Neural progenitor cell (in vitro differentiated cells): ENCODE measurements at regions not wholly inside any gene's neighbourhood (a gene's known extent, or its start where the extent isn't known, plus 50 kb on each side); places are given as distances from the start of the nearest gene placed in this dataset.
A peak's percentile ranks its signal among the peaks of the same experiment; 100 is the strongest.

Experiments
- DNase-seq: peaks from one replicate; pipeline ENCODE4 v3.0.0-alpha.2; 2016; ENCODE audit warnings: low spot score
- H2AFZ ChIP-seq: fragments of 200-600 bp; sonication (generic); replicated peaks from 2 replicates; pipeline ENCODE4 v1.6.1; 2016; ENCODE audit warnings: antibody characterized with exemption
- H3F3A ChIP-seq: fragments of 200-600 bp; sonication (generic); 2 replicates; pipeline ENCODE4 v1.6.1; 2016; ENCODE audit warnings: antibody characterized with exemption, low read depth
- H3K27ac ChIP-seq: fragments of 200-600 bp; sonication (generic); 2 replicates; pipeline ENCODE4 v1.5.1; 2016; ENCODE audit warnings: mild to moderate bottlenecking
- H3K27me3 ChIP-seq: fragments of 200-600 bp; sonication (generic); 2 replicates; pipeline ENCODE4 v1.6.1; 2016; ENCODE audit warnings: mild to moderate bottlenecking, moderate library complexity
- H3K36me3 ChIP-seq: fragments of 200-600 bp; sonication (generic); 2 replicates; pipeline ENCODE4 v1.5.1; 2016
- H3K4me1 ChIP-seq: fragments of 200-600 bp; sonication (generic); 2 replicates; pipeline ENCODE4 v1.6.1; 2016; ENCODE audit warnings: mixed run types
- H3K4me2 ChIP-seq: fragments of 200-600 bp; sonication (generic); 2 replicates; pipeline ENCODE4 v1.6.1; 2016
- H3K4me3 ChIP-seq: fragments of 200-600 bp; sonication (generic); 2 replicates; pipeline ENCODE4 v1.5.1; 2016
- H3K79me2 ChIP-seq: fragments of 200-600 bp; sonication (generic); 2 replicates; pipeline ENCODE4 v1.6.1; 2016; ENCODE audit warnings: low read depth
- H3K9ac ChIP-seq: fragments of 200-600 bp; sonication (generic); 2 replicates; pipeline ENCODE4 v1.6.1; 2016
- H3K9me3 ChIP-seq: fragments of 200-600 bp; sonication (generic); 2 replicates; pipeline ENCODE4 v1.5.1; 2016; ENCODE audit warnings: low read depth
- H4K20me1 ChIP-seq: fragments of 200-600 bp; sonication (generic); 2 replicates; pipeline ENCODE4 v1.6.1; 2016; ENCODE audit warnings: low read depth
- H3K27ac Mint-ChIP-seq: 3 replicates; pipeline ENCODE4 v1.8.0; 2021; ENCODE audit warnings: mixed read lengths
- H3K27me3 Mint-ChIP-seq: 2 replicates; pipeline ENCODE4 v1.8.0; 2022; ENCODE audit warnings: low read depth, mild to moderate bottlenecking, inconsistent platforms, moderate library complexity, mixed read lengths; ENCODE audit not compliant: insufficient read depth
- H3K36me3 Mint-ChIP-seq: 3 replicates; pipeline ENCODE4 v1.8.0; 2021; ENCODE audit warnings: mixed read lengths
- H3K4me1 Mint-ChIP-seq: 3 replicates; pipeline ENCODE4 v1.8.0; 2021; ENCODE audit warnings: mixed read lengths
- H3K4me3 Mint-ChIP-seq: 3 replicates; pipeline ENCODE4 v1.8.0; 2021; ENCODE audit warnings: mild to moderate bottlenecking, moderate library complexity, mixed read lengths
- H3K9me3 Mint-ChIP-seq: 3 replicates; pipeline ENCODE4 v1.8.0; 2020; ENCODE audit warnings: mixed read lengths
- EZH2 ChIP-seq: fragments of 200-600 bp; sonication (generic); IDR thresholded peaks from 2 replicates; pipeline ENCODE4 v1.6.1; 2017; ENCODE audit warnings: antibody characterized with exemption, mild to moderate bottlenecking, moderate library complexity
- EZH2phosphoT487 ChIP-seq: fragments of 200-600 bp; sonication (generic); IDR thresholded peaks from 2 replicates; pipeline ENCODE4 v1.6.1; 2017; ENCODE audit warnings: antibody characterized with exemption
- TF ChIP-seq, protein P1 (sequence below): fragments of 200-600 bp; sonication (generic); IDR thresholded peaks from 2 replicates; pipeline ENCODE4 v1.5.1; 2017; ENCODE audit warnings: antibody characterized with exemption, mild to moderate bottlenecking

DNA sequence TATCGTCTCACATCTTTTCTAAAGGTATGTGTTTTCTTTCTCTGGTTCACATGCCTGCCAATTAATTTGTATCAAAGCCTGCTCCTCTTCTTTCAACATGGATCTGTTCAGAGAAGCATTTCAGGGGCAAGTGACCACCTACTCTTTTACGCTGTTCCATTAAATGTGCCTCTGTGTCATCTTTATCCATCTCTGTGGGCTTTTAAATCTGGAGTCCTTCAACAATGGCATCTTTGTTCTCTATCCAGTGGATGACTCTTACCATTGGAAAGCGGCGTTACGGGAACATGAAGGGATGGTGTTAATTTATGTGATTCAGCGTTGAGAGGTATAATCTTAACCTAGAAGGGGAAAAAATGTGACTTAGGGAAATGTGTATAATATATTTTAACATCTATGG, 92.7 kb upstream of the CFAP20DC start:
- Histone ChIP-seq H4K20me1 (no peaks in the 10 kb centered on the region), H3K4me3 (no peak overlapping the region), H3K9ac (no peak overlapping the region), H3K9me3 (no peaks in the 10 kb centered on the region), H3K27me3 (no peaks in the 10 kb centered on the region), H3K79me2 (no peaks in the 10 kb centered on the region), H2AFZ (peak overlapping the region; percentile 40), H3K4me2 (no peak overlapping the region), H3K36me3 (no peaks in the 10 kb centered on the region), H3K27ac (no peak overlapping the region), H3F3A (no peaks in the 10 kb centered on the region), H3K4me1 (no peaks in the 10 kb centered on the region)
- TF ChIP-seq, protein P1, sequence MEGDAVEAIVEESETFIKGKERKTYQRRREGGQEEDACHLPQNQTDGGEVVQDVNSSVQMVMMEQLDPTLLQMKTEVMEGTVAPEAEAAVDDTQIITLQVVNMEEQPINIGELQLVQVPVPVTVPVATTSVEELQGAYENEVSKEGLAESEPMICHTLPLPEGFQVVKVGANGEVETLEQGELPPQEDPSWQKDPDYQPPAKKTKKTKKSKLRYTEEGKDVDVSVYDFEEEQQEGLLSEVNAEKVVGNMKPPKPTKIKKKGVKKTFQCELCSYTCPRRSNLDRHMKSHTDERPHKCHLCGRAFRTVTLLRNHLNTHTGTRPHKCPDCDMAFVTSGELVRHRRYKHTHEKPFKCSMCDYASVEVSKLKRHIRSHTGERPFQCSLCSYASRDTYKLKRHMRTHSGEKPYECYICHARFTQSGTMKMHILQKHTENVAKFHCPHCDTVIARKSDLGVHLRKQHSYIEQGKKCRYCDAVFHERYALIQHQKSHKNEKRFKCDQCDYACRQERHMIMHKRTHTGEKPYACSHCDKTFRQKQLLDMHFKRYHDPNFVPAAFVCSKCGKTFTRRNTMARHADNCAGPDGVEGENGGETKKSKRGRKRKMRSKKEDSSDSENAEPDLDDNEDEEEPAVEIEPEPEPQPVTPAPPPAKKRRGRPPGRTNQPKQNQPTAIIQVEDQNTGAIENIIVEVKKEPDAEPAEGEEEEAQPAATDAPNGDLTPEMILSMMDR = no peak
- TF ChIP-seq EZH2 (no peak), EZH2phosphoT487 (no peak)
- DNase-seq = no peak
- Mint-ChIP-seq H3K27me3 (peaks cover 4% of the 10 kb centered on the region), H3K9me3 (peaks cover 4% of the 10 kb centered on the region), H3K4me3 (no peak overlapping the region), H3K36me3 (no peaks in the 10 kb centered on the region), H3K27ac (no peak overlapping the region), H3K4me1 (peaks cover 12% of the 10 kb centered on the region)

DNA sequence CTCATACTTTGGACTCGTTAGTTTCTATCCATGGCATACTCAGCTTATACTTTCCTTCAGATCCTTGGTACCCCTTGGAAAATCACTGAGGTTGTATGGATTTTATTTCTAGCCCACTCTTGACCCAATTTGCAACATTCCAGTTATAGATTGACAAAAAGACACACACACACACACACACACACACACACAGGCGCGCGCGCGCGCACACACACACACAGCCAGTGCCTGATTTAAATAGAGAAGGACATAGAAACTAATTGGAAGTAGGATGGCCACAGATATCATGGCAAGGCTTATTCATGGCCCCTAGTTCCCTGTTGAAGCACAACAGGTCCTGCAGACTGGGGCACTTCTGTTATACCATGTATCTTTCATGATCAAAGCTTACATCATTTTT, 89.1 kb upstream of the CFAP20DC start:
- Histone ChIP-seq H3F3A (no peaks in the 10 kb centered on the region), H3K9ac (no peak overlapping the region), H3K27me3 (no peaks in the 10 kb centered on the region), H3K36me3 (no peaks in the 10 kb centered on the region), H4K20me1 (no peaks in the 10 kb centered on the region), H3K27ac (no peak overlapping the region), H3K4me2 (no peak overlapping the region), H3K79me2 (no peaks in the 10 kb centered on the region), H3K9me3 (no peaks in the 10 kb centered on the region), H3K4me1 (no peaks in the 10 kb centered on the region), H3K4me3 (no peak overlapping the region), H2AFZ (no peak overlapping the region)
- no peak for DNase-seq
- Mint-ChIP-seq H3K27me3 (peaks cover 4% of the 10 kb centered on the region), H3K36me3 (no peaks in the 10 kb centered on the region), H3K4me1 (peaks cover 12% of the 10 kb centered on the region), H3K9me3 (no peaks in the 10 kb centered on the region), H3K27ac (no peak overlapping the region), H3K4me3 (no peak overlapping the region)
- TF ChIP-seq EZH2 (no peak), EZH2phosphoT487 (no peak)
- TF ChIP-seq, protein P1 = no peak

DNA sequence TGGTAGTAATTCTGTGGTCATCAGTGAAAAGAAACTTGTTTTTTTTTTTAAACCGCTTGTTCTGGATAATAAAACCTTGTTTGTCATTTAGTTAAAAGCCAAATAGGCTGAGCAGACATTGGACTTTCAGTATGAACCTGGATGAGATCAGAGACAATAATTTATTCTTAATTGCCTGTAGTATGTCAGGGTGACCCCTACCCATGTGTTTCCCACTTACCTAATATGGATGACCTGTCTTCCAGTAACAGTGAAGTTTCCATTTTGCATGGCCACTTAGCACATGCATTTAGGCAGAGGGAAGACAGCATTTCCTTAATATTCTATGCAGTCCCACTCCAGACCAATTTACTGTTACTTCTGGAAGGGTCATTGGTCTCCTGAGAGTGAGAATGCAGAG, 87.6 kb upstream of the CFAP20DC start:
- H3K79me2 ChIP-seq = no peaks in the 10 kb centered on the region
- DNase-seq = no peak
- no peak overlapping the region for H3K4me2 ChIP-seq
- no peaks in the 10 kb centered on the region for H3K9me3 ChIP-seq
- Mint-ChIP-seq H3K36me3 (no peaks in the 10 kb centered on the region), H3K27me3 (peaks cover 4% of the 10 kb centered on the region), H3K27ac (no peak overlapping the region), H3K9me3 (no peaks in the 10 kb centered on the region), H3K4me1 (peaks cover 9% of the 10 kb centered on the region), H3K4me3 (no peak overlapping the region)
- H3F3A ChIP-seq = no peaks in the 10 kb centered on the region
- no peak overlapping the region for H3K27ac ChIP-seq
- no peaks in the 10 kb centered on the region for H3K36me3 ChIP-seq
- no peak overlapping the region for H3K4me3 ChIP-seq
- no peaks in the 10 kb centered on the region for H3K4me1 ChIP-seq
- H3K9ac ChIP-seq = no peak overlapping the region
- no peak overlapping the region for H2AFZ ChIP-seq
- TF ChIP-seq EZH2 = no peak
- TF ChIP-seq EZH2phosphoT487 = no peak
- TF ChIP-seq, protein P1 = no peak
- H4K20me1 ChIP-seq = no peaks in the 10 kb centered on the region
- no peaks in the 10 kb centered on the region for H3K27me3 ChIP-seq
